HG02981 (cell line): ENCODE measurements at regions not wholly inside any gene's neighbourhood (a gene's known extent, or its start where the extent isn't known, plus 50 kb on each side); places are given as distances from the start of the nearest gene placed in this dataset.

Source experiments
- ATAC-seq: cut with Tn5 transposase; IDR thresholded peaks from one replicate; pipeline ENCODE4 v1.9.1; 2021; ENCODE audit warnings: mild to moderate bottlenecking, moderate library complexity; ENCODE audit not compliant: unreplicated experiment

DNA sequence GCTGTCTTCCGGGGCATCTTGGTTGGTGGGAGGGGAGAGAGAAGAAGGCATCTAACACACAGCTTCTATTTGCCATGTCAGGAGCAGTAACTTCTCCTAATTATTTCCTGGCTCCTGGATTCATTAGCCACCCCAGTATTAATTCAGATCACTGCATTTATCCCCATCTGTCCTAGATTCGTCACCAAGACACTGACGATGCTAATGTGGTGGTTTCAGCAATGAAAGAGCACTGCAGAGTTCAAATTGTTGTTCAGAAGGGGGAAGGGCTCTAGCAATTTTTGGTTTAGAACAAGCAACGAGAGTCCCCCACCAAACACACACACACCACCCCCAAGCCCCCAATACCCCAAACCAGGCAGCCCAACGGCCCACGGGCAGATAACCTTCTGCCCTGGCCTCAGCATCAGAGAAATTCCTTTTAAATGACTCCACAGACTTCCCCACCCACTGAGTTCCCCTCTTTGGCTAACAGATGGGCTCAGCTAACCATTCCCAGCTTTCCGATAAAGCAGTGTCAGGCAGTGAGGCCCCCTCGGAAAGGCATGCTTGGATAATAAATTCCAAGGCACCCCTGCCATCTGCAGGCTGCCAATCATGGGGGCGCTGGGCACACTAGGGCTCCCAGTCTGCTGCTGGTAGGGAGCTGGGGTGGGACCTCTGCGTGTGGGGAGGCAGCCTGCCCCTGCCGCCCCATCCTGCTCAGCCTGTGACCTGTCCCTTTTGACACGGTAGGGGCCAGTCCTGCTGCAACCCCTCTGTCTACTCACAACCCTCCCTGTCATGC lies 453.5 kb downstream of the MIAT start:
- ATAC-seq, result no peak

DNA sequence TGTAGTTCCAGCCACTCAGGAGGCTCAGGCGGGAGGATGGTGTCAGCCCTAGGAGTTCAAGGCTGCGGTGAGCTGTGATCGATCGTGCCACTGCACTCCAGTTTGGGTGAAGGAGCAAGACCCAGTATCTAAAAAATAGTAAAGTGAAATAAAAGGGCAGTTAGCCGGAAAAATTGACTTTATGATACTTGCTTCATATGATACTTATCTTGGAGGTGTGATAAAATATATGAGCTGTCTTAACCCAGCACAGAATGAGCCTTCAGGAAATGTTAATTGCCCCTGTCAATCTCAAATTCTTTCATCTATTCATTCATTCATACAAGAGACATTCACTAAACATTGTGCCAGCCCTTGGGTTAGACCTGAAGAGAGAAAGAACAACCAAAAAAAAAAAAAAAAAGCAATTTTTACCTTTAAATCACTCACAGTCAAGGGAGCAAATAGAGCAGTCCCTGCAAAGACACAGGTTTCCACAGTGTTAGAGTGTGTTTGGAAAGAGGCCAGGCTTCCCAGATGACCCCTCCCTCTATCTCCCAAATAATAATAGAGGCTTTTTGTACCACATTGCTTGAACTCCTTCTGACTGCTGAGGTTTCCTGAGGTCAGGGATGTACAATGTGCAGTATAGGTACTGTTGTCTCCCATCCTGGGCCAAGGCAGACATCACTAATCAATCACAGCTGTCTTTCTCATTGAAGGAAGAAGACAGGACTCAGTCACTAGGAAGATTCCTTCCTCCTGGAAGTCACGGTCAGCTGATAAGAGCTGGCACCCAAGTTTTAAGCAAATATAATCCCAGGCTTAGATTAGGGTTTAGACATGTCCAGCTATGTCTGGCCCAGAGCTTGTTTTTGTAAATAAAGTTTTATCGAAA lies 454.6 kb downstream of the MIAT start:
- no peak for ATAC-seq

DNA sequence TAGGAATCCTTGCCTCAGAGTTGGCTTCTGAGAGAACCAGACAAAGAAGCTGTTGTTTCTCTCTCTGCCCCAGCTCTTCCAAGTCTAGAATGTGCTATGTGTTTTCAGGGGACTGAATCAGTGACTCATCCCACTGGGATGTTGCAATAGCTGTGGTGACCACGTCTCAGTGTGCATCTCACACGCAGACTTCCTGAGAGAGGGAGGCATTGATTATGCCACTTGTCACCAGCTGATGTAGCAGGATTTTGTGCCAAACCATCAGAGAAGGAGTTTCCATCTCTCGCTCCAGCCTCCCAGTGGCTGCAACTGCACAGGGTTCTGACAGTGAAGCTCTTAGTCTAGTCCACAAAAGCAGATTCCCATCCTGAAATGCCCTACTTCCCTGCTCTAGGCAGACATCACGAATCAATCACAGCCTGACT lies 455.8 kb downstream of the MIAT start:
- ATAC-seq, result no peak

DNA sequence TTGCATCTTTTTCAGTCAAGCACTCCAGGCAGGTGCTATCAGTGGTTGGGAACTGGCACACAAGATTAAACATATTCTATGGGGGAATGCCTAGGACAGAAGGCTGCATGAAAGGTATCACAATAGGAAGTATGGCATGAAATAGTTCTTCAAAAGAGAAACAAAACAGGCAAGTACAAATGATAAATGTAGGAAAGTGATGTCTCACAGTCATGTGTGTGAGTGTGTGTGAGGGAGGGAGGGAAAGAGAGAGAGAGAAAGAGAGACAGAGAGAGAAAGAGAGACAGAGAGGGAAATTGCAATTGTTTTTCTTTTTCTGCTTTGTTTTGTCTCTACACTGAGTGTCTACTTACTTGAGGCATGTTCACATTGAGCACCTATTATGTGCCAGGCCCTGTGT lies 456.3 kb downstream of the MIAT start:
- no peak for ATAC-seq

DNA sequence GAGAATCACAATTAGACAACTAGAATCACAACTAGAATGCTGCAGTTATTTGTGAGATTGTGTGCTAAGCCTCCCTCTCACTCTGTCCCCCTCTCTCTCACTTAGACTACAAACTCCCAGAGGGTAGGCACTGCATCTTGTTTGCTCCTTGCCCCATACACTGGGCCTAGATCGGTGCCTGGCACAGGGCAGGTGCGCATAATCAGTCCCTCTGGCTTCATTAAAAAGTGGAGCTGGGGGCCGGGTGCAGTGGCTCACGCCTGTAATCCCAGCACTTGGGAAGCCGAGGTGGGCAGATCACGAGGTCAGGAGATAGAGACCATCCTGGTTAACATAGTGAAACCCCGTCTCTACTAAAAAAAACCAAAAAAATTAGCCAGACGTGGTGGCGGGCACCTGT lies 456.8 kb downstream of the MIAT start:
- no peak for ATAC-seq

DNA sequence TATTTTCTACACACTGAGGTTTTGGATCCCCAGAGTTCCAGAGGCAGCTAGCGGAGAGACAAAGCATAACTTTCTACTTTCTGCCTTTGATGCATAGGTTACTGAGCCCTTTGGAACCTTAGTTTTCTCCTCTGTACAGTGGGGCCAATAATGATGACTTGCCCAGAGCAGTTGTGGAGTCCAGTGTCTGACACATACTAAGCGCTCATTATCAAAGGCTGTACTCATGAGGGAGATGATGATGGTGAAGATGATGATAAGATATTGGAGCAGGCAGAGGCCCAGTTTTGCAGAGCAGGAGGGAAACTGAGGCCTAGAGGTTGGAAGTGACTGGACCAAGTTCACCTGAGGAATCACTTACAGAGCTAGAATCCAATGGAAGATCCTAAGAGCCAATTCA lies 458.0 kb downstream of the MIAT start:
- ATAC-seq, result no peak

DNA sequence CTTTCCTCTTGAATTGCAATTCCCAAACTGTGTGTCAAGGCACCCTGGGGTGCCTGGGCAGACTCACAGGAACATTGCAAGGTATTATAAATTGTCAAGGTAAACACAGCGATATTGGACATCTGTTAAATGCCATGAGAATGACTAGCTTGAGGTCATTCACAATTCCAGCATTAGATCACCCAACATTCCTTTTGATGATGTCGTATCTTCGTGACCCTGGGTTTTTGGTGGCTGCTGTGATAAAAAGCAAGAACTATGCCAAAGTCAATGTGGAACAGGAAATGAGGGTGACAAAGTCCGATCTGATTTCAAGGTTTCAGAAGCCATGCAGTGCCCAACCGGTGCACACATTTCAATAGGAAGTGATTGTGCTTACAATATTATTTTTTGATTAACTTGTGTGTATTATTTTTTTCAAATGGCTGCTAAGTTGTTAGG lies 458.4 kb downstream of the MIAT start:
- ATAC-seq, result no peak

DNA sequence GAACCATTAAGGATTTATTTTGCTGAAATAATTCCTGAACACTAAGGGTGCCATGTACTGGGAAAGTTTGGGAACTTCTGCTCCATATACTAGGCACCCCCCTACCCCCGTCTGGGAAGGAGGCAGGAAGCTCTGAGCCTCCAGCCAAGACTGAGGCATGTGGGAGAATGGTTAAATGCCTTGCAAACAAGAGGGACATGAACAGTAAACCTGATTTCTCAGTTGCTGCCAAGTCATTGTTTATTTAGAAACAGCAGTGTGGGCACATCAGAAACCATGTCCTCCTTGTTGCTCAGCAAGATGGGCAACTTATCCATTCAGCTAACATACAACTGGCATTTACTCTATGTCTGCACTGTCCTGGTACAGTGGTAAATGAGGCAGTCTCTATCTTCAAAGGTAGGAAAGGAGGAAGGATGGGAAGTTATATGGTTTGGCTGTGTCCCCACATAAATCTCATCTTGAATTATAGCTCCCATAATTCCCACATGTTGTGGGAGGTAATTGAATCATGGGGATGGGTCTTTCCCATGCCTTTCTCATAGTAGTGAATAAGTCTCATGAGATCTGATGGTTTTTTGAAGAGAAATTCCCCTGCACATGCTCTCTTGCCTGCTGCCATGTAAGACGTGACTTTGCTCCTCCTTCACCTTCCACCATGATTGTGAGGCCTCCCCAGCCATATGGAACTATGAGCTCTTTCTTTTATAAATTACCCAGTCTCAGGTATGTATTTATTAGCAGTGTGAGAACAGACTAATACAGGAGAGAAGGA lies 459.1 kb downstream of the MIAT start:
- ATAC-seq, result no peak

DNA sequence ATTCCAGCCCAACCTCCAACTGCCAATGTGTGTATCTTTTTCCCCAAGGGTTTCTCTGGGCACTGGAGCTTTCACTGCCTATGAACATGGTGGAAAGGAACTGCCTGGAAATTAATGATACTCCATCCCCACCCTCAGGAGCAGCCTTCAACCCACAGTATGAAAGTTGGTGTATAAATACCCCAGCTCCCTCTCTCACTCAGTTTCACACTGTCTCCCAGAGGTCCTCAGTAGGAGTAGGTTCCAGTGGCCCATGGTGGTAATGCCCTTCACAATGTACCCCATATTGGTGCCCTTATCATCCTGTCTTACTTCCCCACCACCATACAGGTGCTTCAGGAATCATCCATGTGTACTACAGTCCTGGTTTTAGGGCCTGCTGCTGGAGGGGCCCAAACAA lies 462.6 kb downstream of the MIAT start:
- ATAC-seq, result no peak

DNA sequence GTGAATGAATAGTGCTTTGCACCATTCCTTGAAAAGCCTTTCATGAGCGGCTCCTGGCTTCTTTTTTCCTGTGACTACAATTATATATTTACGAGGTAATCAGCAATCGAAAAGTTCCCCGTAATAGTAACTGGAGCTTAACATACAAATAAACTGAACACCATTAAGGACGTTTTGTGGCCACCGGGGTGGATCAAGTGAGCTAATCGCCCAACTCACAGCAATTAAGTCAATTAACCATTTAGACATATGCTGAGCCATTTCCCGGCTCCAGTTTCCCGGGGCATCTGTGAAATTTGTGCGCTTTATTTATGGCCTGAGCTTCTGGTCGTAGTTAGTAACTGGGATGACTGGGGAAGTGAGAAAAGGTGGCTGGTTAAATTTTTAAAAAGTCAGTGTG lies 465.2 kb downstream of the MIAT start:
- no peak for ATAC-seq

DNA sequence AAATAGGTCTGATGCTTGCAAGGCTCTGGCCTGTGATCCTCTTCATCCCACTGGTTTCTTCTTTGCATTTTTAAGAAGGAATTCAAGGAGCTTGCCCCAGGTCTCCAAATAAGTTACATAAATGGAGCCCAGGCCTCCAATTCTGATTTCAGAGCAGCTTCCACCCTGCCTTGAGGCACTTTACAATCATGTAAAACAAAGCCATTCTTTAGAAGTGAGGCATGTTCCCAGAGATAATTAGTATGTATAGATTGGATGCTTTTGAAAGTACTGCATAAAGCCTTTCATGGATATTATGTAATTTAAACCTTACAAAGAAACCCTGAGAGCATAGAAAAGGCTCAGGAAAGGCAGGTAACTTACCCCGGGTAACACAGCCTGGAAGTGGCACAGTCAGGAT lies 466.5 kb downstream of the MIAT start:
- ATAC-seq, result no peak

DNA sequence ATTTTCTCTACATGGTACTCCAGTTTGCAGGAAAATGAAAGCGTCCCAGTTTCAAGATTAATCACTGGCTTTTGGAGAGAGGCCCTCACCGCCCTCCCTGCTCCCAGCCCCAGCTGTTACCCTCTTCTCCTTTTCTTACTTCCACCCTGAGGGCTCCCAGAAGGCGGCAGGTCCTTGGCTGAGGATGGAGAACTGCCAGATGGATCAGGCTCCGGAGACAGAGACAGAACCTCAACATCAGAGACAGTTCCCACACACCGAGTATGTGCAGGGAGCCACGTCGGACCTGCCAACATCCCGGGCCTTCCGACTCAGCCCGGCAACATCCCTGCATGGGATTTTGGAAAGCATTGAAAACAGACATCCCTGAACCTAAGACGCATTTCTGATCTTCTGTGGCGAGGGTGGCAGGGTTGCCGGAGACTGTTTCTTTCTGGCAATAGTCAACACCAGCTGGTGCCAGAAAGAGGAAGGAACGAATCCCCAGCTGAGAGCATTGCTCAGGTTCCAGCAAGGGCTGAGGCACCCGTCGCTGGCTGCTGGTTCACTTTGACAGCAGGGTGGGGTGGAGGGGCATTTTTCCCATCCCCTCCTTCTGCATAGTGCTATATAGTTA lies 467.1 kb downstream of the MIAT start:
- no peak for ATAC-seq

DNA sequence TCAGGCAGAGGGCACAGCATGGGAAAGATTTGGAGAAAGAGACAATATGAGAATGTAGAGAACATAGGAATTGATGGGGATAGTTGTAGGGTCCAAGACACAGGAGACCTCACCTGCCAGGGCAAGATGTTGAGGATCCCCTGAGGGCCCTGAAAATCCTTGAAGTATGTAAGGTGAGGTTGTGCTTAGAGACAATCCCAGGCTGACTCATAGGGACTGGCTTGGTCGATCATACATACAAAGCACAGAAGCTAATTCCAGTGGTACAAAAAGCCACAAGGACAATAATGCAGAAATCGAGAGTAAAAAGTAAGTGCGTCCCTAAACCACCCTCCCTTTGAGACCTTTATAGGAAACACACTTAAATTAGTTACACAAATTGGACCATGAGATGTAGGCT lies 468.2 kb downstream of the MIAT start:
- ATAC-seq, result no peak

DNA sequence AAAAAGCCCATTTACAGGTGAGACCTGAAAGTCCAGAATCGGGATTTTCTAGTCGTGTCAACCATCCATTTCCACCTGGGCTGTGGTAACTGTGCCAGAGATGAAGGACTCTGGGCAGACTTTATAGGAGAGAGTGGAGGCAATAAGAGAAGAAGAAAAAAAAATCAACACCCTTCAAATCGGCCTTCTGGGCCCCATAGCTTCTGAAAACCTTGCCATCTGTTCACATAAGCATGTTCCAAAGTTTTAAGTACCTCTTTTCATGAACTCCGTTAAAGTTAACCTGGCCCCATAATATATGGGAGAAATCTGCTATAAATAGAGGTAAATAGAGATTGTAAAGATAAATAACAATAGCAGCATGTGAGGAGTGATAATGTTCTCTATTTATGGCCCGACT lies 470.5 kb downstream of the MIAT start:
- no peak for ATAC-seq

DNA sequence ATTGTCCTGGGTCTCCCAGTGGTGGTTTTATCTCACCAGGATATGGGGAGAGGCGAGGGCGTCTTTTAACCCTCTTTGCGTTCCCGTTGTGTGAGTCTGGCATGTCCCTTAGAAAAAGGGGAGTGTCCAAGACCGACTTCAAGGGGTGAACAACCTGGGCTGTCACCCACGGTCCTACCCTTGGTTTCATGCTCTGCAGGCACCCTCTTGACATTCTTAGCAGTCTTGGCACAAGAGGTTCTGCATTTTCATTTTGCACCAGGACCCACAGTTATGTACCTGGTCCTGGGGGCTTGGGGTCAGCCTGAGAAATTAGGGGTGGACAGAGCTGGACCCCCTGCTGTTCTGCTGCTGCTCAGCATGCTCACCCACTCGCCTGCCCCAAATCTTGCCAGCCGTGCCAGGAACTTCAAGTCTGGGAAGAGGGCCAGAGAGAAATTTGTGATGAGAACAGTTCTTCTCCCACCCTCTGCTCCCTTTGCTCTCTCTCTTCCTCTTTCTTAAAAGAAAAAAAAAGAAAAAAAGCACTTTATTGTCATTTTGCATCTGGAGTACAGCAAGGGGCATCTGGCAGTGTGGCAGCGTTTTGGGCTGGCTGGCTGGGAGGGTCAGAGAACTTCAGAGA lies 471.2 kb downstream of the MIAT start:
- ATAC-seq, result no peak

DNA sequence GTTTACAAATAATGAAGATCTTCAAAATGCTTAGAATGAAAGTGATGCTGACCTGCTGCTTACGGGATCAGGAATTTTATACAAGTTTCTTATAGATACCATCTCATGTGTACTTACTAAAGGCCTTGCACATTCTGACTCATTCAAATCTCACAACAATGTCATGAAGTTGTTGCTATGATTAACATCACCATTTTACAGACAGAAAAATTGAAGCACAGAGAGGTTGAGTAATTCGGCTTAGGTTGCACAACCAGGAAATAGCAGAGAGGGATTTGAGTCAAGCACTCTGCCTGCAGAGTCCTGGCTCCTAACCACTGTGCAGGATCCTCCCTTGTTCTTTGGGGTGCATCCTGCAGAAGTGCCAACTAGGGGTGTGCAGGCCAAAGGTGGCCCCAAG lies 471.9 kb downstream of the MIAT start:
- ATAC-seq, result no peak

DNA sequence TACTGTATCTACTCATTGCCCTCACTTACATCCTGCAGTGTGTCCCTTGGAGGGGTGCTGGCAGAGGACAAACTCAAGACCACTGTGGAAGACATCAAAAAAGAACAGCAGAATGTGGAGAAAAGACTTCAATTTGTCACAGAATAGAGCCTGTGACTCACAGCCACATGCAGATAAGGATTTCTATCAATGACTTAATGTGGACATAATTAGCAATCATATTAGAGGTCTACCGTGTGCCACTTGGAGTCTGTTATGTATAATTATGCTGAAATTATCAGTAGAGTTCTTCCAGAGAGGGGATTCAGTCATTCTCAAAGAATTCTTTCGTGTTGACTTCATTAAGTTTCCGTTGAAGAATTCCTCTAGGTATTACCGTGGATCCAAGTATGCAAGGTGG lies 473.5 kb downstream of the MIAT start:
- no peak for ATAC-seq

DNA sequence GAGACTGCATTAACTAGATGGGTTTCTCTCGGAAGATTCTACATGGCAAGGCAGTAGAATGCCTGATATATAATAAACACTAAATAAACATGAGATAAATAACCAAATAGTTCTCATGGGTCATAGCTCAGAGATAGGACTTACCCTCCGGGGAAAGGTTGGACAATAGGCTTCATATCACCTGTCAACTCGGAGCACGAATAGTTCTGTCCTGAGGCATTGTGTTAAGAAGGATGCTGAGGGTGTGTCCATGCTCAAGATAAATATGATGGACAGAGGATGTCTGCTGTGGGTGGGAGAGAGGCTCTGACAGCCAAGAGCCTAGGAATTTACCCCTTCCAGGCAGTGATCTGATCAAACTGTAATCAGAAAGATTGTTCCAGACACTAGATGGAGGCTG lies 474.0 kb downstream of the MIAT start:
- no peak for ATAC-seq

DNA sequence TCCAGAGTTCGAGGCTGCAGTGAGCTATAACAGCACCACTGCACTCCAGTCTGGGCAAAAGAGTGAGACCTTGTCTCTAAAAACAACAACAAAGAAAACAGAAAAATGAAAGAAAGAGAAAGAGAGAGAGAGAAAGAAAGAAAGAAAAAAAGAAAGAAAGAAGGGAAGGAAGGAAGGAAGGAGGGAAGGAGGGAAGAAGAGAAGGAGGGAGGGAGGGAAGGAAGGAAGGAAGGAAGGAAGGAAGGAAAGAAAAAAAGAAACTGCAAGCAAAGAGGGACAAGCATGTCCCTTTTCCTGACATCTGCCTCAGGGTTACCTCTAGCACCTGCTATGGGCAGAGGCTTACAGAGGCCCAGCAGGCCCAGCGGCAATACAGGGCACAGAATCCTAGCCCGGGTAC lies 475.0 kb downstream of the MIAT start:
- ATAC-seq, result no peak

DNA sequence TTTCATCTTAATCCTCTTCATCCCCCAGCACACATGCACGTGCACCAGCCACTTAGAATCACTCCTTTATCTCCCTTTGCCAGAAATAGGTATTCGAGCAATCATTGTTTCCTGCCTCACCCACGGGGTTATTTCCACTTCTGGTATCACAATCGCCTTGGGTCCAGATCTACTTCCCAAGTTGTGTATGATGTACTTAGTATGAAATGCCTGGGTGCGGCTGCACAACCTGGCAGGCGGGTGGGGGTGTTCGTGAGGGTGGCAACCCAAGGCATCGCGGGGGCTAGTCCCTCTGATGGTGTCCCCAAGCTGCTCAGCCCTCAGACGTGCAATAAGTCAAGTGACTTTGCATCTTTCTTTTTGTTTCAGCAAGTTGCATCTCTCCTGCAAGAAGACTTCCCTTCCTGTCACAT lies 475.6 kb downstream of the MIAT start:
- no peak for ATAC-seq
